ENCODE measurements at regions not wholly inside any gene's neighbourhood (a gene's known extent, or its start where the extent isn't known, plus 50 kb on each side); places are given as distances from the start of the nearest gene placed in this dataset.

DNA sequence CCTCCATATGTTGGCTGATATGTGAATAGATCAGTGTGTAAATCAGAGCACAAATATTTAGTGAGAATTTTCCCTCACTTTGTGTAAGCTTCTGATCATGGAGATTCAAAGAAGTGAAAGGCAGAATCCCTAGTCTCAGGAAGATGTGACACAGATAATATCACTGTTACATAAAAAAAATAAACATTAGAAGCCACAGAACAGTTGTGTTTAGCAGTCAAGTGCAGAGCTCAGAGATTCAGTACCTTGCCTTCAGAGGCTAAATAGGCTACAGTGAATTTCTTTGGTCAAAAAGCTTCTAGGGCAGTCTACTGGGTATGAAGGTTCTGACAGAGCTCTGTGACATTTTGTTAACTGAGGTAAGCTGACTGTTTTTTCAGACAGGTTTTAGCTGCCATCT lies 591.5 kb downstream of the METTL15 start:
- no peak for TF ChIP-seq CEBPB (IDR thresholded peaks at IDR 0.05)
- no peak for TF ChIP-seq EP300 (IDR thresholded peaks at IDR 0.05; ENCODE audit: borderline replicate concordance)
- TF ChIP-seq, protein P1, sequence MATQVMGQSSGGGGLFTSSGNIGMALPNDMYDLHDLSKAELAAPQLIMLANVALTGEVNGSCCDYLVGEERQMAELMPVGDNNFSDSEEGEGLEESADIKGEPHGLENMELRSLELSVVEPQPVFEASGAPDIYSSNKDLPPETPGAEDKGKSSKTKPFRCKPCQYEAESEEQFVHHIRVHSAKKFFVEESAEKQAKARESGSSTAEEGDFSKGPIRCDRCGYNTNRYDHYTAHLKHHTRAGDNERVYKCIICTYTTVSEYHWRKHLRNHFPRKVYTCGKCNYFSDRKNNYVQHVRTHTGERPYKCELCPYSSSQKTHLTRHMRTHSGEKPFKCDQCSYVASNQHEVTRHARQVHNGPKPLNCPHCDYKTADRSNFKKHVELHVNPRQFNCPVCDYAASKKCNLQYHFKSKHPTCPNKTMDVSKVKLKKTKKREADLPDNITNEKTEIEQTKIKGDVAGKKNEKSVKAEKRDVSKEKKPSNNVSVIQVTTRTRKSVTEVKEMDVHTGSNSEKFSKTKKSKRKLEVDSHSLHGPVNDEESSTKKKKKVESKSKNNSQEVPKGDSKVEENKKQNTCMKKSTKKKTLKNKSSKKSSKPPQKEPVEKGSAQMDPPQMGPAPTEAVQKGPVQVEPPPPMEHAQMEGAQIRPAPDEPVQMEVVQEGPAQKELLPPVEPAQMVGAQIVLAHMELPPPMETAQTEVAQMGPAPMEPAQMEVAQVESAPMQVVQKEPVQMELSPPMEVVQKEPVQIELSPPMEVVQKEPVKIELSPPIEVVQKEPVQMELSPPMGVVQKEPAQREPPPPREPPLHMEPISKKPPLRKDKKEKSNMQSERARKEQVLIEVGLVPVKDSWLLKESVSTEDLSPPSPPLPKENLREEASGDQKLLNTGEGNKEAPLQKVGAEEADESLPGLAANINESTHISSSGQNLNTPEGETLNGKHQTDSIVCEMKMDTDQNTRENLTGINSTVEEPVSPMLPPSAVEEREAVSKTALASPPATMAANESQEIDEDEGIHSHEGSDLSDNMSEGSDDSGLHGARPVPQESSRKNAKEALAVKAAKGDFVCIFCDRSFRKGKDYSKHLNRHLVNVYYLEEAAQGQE (IDR thresholded peaks at IDR 0.05; ENCODE audit: low read depth), result no peak
- TF ChIP-seq ZBTB7A (IDR thresholded peaks at IDR 0.05; ENCODE audit: low read depth), result no peak
- TF ChIP-seq, protein P2, sequence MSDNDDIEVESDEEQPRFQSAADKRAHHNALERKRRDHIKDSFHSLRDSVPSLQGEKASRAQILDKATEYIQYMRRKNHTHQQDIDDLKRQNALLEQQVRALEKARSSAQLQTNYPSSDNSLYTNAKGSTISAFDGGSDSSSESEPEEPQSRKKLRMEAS (IDR thresholded peaks at IDR 0.05), result no peak
- TF ChIP-seq EGR1 (IDR thresholded peaks at IDR 0.05), result no peak
- TF ChIP-seq TAF1 (IDR thresholded peaks at IDR 0.05; ENCODE audit: low read depth), result no peak
- TF ChIP-seq FOXM1 (IDR thresholded peaks at IDR 0.05; ENCODE audit: borderline replicate concordance, low read depth), result no peak
- TF ChIP-seq, protein P3, sequence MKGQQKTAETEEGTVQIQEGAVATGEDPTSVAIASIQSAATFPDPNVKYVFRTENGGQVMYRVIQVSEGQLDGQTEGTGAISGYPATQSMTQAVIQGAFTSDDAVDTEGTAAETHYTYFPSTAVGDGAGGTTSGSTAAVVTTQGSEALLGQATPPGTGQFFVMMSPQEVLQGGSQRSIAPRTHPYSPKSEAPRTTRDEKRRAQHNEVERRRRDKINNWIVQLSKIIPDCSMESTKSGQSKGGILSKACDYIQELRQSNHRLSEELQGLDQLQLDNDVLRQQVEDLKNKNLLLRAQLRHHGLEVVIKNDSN (IDR thresholded peaks at IDR 0.05), result no peak
- no peak for TF ChIP-seq YY1 (IDR thresholded peaks at IDR 0.05; ENCODE audit: low read depth)
- TF ChIP-seq NFIC (IDR thresholded peaks at IDR 0.05), result no peak

Data from Ishikawa (cell line).